NCI-H2196 (cell line): ENCODE measurements at regions not wholly inside any gene's neighbourhood (a gene's known extent, or its start where the extent isn't known, plus 50 kb on each side); places are given as distances from the start of the nearest gene placed in this dataset.
A peak's percentile ranks its signal among the peaks of the same experiment; 100 is the strongest.

Source experiments
- DNase-seq: peaks from one replicate; lab custom pipeline; 2025; ENCODE audit not compliant: unreplicated experiment; lab: John Stamatoyannopoulos, UW

GRCh38 chr14:34138175-34138574 is 187.3 kb upstream of the EGLN3 start:
- DNase-seq, result peak; percentile 51

- peak; percentile 21 for DNase-seq
Measured at GRCh38 chr14:34137001-34137745, 186.3 kb upstream of the EGLN3 start.

- DNase-seq, result no peak
Measured at GRCh38 chr14:34135492-34135891, 184.6 kb upstream of the EGLN3 start.

GRCh38 chr14:34134484-34134883 is 183.6 kb upstream of the EGLN3 start:
- no peak for DNase-seq

- no peak for DNase-seq
Measured at GRCh38 chr14:34129927-34130552, 179.2 kb upstream of the EGLN3 start.

GRCh38 chr14:34128665-34129064 is 177.8 kb upstream of the EGLN3 start:
- DNase-seq, result no peak

GRCh38 chr14:34126586-34126985 is 175.7 kb upstream of the EGLN3 start:
- DNase-seq, result no peak

- DNase-seq, result no peak
Measured at GRCh38 chr14:34124585-34124984, 173.7 kb upstream of the EGLN3 start.

GRCh38 chr14:34122650-34123049 is 171.8 kb upstream of the EGLN3 start:
- no peak for DNase-seq

- DNase-seq, result no peak
Measured at GRCh38 chr14:34122081-34122480, 171.2 kb upstream of the EGLN3 start.

- peak; percentile 16 for DNase-seq
Measured at GRCh38 chr14:34120185-34120977, 169.5 kb upstream of the EGLN3 start.

GRCh38 chr14:34119107-34119858 is 168.4 kb upstream of the EGLN3 start:
- no peak for DNase-seq

GRCh38 chr14:34113991-34114390 is 163.1 kb upstream of the EGLN3 start:
- DNase-seq, result no peak

GRCh38 chr14:34113005-34113511 is 162.2 kb upstream of the EGLN3 start:
- no peak for DNase-seq

- DNase-seq, result no peak
Measured at GRCh38 chr14:34111953-34112352, 161.1 kb upstream of the EGLN3 start.

- no peak for DNase-seq
Measured at GRCh38 chr14:34111505-34111904, 160.6 kb upstream of the EGLN3 start.

- no peak for DNase-seq
Measured at GRCh38 chr14:34110531-34110930, 159.7 kb upstream of the EGLN3 start.

GRCh38 chr14:34107441-34107840 is 156.6 kb upstream of the EGLN3 start:
- no peak for DNase-seq

GRCh38 chr14:34106310-34106709 is 155.4 kb upstream of the EGLN3 start:
- DNase-seq, result no peak

GRCh38 chr14:34104489-34105397 is 153.9 kb upstream of the EGLN3 start:
- no peak for DNase-seq
